HG02973 (cell line): ENCODE measurements at regions not wholly inside any gene's neighbourhood (a gene's known extent, or its start where the extent isn't known, plus 50 kb on each side); places are given as distances from the start of the nearest gene placed in this dataset.
"Not testable (repeated sequence)": the region's sequence is repeated elsewhere in the genome, so short reads cannot be mapped to it uniquely, and the experiment has no call there.

ENCODE experiments used
- ATAC-seq: cut with Tn5 transposase; IDR thresholded peaks from one replicate; pipeline ENCODE4 v1.9.1; 2021; ENCODE audit warnings: moderate library complexity; ENCODE audit not compliant: unreplicated experiment

DNA sequence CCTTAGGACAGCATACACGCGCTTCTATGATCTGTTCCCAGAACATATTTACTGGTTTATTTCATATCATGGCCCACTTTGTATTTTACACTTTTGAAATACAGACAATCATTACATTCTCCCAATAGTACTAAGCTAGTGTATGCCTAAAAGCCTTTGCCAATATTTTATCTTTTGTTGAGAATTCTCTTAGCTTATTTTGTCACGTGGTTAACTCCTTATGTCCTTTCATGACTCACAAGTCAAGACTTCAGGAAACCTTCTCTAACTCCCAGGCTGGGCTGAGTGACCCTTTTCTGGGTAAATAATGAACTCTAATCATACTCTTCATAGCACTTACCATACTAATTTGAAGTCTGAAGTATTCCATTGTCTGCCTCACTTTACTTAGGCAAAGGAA lies 444.8 kb downstream of the ZNF33B start:
- not testable (repeated sequence) for ATAC-seq

GRCh38 chr10:42192450-42192849 lies 445.9 kb downstream of the ZNF33B start:
- not testable (repeated sequence) for ATAC-seq

- ATAC-seq = not testable (repeated sequence)
Observed at GRCh38 chr10:42187501-42188195, 450.7 kb downstream of the ZNF33B start.

DNA sequence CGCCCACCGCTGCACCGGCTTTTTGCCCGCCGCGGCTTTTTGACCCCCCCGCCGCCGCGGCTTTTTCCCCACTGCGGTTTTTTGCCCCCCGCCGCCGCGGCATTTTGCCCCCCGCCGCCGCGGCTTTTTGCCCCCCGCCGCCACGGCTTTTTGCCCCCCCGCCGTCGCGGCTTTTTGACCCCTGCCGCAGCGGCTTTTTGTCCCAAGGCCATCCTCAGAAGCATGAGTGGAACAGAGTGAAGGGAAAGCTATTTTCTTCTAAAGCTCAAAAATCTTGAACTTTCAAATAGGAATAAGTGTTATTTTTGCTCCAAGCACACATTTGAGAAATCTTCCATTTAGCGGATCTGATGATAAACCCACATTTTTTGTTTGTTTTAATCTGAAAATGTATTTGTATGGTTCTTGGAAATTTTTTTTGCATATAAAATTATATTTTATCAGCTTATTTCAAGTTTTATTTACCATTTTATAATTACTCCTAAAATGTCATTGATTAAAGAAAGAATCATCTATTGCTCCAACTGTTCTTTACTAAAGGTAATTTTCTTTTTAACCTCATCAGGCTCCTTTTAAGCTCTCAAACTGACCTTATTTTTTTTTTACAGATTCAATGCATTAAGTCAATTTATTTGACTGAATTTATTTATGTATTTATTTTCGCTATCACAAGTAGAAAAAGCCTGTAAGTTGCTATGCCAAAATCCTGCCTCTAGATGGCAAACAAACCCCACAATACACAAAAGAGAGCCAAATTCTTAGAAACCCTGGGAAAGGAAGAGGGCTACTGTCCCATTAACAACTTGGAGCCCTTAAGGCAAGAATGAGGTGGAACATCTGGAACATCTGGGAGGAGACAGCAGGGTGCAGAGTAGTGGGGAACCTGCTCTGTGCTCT lies 460.3 kb downstream of the ZNF33B start:
- ATAC-seq = not testable (repeated sequence)

GRCh38 chr10:42177077-42177792 lies 461.1 kb downstream of the ZNF33B start:
- ATAC-seq = no peak

- ATAC-seq = no peak
Observed at GRCh38 chr10:42150428-42151061, 487.8 kb downstream of the ZNF33B start.

GRCh38 chr10:42149722-42150427 lies 488.5 kb downstream of the ZNF33B start:
- ATAC-seq = no peak

GRCh38 chr10:42149027-42149700 lies 489.2 kb downstream of the ZNF33B start:
- no peak for ATAC-seq

DNA sequence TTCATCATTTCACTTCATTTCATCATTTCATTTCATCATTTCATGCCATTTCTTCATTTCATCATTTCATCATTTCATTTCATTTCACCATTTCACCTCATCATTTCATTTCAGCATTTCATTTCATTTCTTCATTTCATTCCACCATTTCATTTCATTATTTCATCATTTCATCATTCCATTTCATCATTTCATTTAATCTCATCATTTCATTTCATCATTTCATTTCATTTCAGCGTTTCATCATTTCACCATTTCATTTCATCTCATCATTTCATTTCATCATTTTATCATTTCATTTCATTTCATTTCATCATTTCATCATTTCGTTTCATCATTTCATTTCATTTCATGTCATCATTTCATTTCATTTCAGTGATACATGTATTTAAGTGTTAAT lies 492.2 kb downstream of the ZNF33B start:
- not testable (repeated sequence) for ATAC-seq

- ATAC-seq = not testable (repeated sequence)
Observed at GRCh38 chr10:42138023-42138422, 500.3 kb downstream of the ZNF33B start.

DNA sequence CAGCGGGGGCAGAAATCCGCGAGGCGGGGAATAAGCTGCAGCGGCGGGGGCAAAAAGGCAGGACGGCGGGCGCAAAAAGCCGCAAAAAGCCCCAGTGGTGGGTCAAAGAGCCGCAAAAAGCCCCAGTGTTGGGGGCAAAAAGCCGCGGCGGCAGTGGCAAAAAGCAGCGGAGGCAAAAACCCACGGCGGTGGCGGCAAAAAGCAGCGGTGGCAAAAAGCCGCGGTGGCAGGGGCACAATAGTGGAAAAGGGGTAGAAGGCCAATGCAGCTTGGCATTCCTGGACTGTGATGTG lies 525.3 kb downstream of the ZNF33B start:
- ATAC-seq = no peak

DNA sequence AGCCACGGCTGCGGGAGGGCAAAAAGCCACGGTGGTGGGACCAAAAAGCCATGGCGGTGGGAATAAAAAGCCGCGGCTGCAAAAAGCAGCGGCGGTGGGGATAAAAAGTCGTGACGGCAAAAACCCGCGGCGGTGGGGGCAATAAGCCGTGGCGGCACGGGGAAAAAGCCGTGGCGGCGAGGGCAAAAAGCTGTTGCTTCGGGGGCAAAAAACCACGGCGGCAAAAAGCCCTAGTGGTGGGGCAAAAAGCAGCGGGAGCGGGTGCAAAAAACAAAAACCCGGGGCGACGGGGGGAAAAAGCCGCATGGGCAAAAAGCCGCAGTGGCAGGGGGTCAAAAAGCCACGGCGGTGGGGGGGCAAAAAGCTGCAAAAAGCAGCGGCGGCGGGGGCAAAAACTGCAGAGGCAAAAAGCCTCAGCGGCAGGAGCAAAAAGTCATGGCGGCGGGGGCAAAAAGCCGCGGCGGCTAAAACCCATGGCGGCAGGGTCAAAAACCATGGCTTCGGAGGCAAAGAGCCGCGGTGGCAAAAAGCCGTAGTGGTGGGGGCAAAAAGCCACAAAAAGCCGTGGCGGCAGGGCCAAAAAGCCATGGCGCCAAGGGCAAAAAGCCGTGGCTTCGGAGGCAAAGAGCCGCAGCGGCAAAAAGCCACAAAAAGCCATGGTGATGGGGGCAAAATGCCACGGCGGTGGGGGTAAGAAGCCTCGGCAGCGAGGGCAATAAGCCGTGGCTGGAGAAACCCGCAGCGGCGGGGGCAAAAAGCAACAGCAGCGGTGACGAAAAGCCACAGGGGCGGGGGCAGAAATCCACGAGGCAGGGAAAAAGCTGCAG lies 525.8 kb downstream of the ZNF33B start:
- no peak for ATAC-seq

DNA sequence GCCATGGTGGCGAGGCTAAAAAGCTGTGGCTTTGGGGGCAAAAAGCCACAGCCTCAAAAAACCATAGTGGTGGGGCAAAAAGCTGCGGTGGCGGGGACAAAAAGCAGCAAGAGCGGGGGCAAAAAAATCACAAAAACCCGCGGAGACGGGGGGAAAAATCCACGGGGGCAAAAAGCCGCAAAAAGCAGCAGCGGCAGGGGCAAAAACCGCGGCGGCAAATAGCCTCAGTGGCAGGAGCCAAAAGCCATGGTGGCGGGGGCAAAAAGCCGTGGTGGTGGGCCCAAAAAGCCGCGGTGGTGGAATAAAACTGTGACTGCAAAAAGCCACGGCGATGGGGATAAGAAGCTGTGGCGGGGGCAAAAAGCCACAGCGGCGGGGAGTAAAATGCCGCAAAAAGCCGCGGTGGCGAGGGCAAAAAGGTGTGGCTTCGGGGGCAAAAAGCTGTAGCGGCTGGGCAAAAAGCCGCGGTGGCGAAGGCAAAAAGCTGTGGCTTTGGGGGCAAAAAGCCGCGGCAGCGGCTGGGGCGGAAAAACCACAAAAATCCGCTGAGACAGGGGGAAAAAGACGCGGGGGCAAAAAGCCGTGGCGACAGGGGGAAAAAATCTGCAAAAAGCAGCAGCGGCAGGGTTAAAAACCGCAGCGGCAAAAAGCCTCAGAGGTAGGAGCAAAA lies 526.6 kb downstream of the ZNF33B start:
- no peak for ATAC-seq

DNA sequence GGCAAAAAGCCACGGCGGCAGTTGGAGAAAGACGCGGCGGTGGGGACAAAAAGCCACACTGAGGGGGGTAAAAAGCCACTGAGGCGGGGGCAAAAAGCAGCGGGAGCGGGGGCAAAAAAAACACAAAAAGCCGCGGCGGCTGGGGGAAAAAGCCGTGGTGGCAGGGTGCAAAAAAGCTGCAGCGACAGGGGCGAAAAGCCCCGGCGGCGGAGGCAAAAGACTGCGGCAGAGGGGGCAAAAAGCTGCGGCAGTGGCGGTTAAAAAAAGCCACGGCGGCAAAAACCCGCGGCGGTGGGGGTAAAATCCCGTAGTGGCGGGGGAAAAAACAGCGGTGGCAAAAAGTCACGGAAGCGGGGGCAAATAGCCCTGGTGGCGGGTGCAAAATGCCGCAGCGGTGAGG lies 527.3 kb downstream of the ZNF33B start:
- ATAC-seq = no peak
